ENCODE measurements at regions not wholly inside any gene's neighbourhood (a gene's known extent, or its start where the extent isn't known, plus 50 kb on each side); places are given as distances from the start of the nearest gene placed in this dataset.

GRCh38 chr15:35674873-35675781 lies 129.2 kb upstream of the DPH6 start (continued):
- TF ChIP-seq REST (IDR thresholded peaks at IDR 0.05; ENCODE audit: low read depth) (no peak), CTCF (IDR thresholded peaks at IDR 0.05 in 2 of 3, conservative IDR thresholded peaks at IDR 0.05 in 1 of 3; ENCODE audit: borderline replicate concordance in 1 of 3, insufficient read depth in 1 of 3, low read depth in 2 of 3, low read length in 2 of 3) (no peak), FOSL1 (IDR thresholded peaks at IDR 0.05; ENCODE audit: low read depth) (no peak), YY1 (IDR thresholded peaks at IDR 0.05; ENCODE audit: extremely low read depth, insufficient replicate concordance, low read depth, low read length) (no peak), ZFX (IDR thresholded peaks at IDR 0.05) (no peak), EGR1 (IDR thresholded peaks at IDR 0.05; ENCODE audit: low read depth) (no peak)

DNA sequence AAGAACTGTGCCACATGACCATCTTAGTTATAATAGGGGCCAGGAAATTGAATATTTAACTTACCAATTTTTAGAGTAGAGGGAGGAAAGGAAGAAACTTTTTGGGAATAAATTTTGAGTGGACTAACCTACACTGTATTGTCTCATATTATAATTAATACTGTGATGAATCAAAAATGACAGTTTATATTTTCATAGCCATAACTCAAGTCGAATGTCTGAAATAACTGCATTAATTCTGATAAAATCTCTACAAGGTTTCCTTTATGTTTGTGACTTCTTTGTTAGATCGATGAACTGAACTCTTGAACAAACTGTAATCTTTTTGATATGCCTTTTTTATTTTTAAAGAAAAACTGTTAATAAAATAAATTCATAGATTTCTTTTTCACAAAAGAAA lies 132.8 kb upstream of the DPH6 start:
- ATAC-seq (no peak), DNase-seq (ENCODE audit: low read depth, low spot score) (no peak)
- Histone ChIP-seq H3K4me1 (ENCODE audit: control insufficient read depth in 1 of 2, insufficient read depth in 2 of 2, low read length in 2 of 2) (no peaks in the 10 kb centered on the region), H3K9ac (ENCODE audit: low read length) (no peak overlapping the region), H3K9me2 (ENCODE audit: insufficient read depth) (no peaks in the 10 kb centered on the region), H3K9me3 (ENCODE audit: control insufficient read depth in 1 of 2, insufficient read depth in 1 of 2, low read depth in 1 of 2, low read length in 2 of 2) (no peaks in the 10 kb centered on the region), H3K4me2 (ENCODE audit: low read length) (no peak overlapping the region), H3K36me3 (ENCODE audit: control insufficient read depth in 1 of 2, insufficient read depth in 2 of 2, low read length in 2 of 2) (no peaks in the 10 kb centered on the region), H3K27me3 (ENCODE audit: insufficient read depth, low read length) (no peaks in the 10 kb centered on the region), H2AFZ (ENCODE audit: low read depth, low read length, poor library complexity, severe bottlenecking) (no peak overlapping the region), H3K27ac (ENCODE audit: low read depth, low read length) (no peak overlapping the region), H3K4me3 (replicated peaks in 1 of 2; ENCODE audit: low read depth in 1 of 2, low read length in 2 of 2) (no peak overlapping the region), H3K79me2 (ENCODE audit: insufficient read depth, low read length) (no peaks in the 10 kb centered on the region), H4K20me1 (ENCODE audit: insufficient read depth) (no peaks in the 10 kb centered on the region)
- POLR2A ChIA-PET = no interaction called here
- RAD21 ChIA-PET (ENCODE audit: low non-redundant PET in 1 of 2, low total read pairs in 2 of 2, uncharacterized antibody in 2 of 2, unreplicated experiment in 2 of 2) = no interaction called here
- intact Hi-C loops (cut with micrococcal nuclease) = no loop called here
- BruUV-seq (replicated peaks) = no TSS peak
- CTCF ChIA-PET = no interaction called here
- TF ChIP-seq ZFX (IDR thresholded peaks at IDR 0.05) (no peak), ELF1 (IDR thresholded peaks at IDR 0.05; ENCODE audit: borderline replicate concordance, low read depth) (no peak), ZNF274 (IDR thresholded peaks at IDR 0.05; ENCODE audit: low read depth, low read length) (no peak), SIN3A (IDR thresholded peaks at IDR 0.05; ENCODE audit: low read depth) (no peak), JUND (IDR thresholded peaks at IDR 0.05) (no peak), CTCF (IDR thresholded peaks at IDR 0.05 in 2 of 3, conservative IDR thresholded peaks at IDR 0.05 in 1 of 3; ENCODE audit: borderline replicate concordance in 1 of 3, insufficient read depth in 1 of 3, low read depth in 2 of 3, low read length in 2 of 3) (no peak), ZBTB33 (IDR thresholded peaks at IDR 0.05; ENCODE audit: extremely low read depth, insufficient replicate concordance, low read length) (no peak), EGR1 (IDR thresholded peaks at IDR 0.05; ENCODE audit: low read depth) (no peak)
- TF ChIP-seq, protein P1, sequence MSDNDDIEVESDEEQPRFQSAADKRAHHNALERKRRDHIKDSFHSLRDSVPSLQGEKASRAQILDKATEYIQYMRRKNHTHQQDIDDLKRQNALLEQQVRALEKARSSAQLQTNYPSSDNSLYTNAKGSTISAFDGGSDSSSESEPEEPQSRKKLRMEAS (IDR thresholded peaks at IDR 0.05) = no peak

Data from HCT116 (cell line).